ENCODE measurements at regions not wholly inside any gene's neighbourhood (a gene's known extent, or its start where the extent isn't known, plus 50 kb on each side); places are given as distances from the start of the nearest gene placed in this dataset.

DNA sequence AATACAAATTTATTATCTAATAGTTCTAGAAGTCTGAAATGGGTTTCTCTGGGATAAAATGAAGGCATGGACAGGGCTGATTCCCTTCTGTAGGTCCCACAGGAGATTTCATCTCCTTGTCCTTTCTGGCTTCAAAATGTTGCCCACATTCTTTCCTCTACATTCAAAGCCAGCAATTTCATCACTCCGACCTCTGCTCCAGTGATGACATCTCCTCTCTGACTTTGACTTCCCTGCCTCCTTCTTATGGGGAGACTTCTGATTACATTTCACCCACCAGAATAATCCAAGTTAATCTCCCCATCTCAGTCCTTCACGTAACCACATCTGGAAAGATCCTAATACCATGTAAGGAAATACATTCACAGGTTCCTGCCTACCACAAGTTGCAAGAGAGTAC lies 358.0 kb upstream of the C1orf87 start (continued):
- TF ChIP-seq, protein P1, sequence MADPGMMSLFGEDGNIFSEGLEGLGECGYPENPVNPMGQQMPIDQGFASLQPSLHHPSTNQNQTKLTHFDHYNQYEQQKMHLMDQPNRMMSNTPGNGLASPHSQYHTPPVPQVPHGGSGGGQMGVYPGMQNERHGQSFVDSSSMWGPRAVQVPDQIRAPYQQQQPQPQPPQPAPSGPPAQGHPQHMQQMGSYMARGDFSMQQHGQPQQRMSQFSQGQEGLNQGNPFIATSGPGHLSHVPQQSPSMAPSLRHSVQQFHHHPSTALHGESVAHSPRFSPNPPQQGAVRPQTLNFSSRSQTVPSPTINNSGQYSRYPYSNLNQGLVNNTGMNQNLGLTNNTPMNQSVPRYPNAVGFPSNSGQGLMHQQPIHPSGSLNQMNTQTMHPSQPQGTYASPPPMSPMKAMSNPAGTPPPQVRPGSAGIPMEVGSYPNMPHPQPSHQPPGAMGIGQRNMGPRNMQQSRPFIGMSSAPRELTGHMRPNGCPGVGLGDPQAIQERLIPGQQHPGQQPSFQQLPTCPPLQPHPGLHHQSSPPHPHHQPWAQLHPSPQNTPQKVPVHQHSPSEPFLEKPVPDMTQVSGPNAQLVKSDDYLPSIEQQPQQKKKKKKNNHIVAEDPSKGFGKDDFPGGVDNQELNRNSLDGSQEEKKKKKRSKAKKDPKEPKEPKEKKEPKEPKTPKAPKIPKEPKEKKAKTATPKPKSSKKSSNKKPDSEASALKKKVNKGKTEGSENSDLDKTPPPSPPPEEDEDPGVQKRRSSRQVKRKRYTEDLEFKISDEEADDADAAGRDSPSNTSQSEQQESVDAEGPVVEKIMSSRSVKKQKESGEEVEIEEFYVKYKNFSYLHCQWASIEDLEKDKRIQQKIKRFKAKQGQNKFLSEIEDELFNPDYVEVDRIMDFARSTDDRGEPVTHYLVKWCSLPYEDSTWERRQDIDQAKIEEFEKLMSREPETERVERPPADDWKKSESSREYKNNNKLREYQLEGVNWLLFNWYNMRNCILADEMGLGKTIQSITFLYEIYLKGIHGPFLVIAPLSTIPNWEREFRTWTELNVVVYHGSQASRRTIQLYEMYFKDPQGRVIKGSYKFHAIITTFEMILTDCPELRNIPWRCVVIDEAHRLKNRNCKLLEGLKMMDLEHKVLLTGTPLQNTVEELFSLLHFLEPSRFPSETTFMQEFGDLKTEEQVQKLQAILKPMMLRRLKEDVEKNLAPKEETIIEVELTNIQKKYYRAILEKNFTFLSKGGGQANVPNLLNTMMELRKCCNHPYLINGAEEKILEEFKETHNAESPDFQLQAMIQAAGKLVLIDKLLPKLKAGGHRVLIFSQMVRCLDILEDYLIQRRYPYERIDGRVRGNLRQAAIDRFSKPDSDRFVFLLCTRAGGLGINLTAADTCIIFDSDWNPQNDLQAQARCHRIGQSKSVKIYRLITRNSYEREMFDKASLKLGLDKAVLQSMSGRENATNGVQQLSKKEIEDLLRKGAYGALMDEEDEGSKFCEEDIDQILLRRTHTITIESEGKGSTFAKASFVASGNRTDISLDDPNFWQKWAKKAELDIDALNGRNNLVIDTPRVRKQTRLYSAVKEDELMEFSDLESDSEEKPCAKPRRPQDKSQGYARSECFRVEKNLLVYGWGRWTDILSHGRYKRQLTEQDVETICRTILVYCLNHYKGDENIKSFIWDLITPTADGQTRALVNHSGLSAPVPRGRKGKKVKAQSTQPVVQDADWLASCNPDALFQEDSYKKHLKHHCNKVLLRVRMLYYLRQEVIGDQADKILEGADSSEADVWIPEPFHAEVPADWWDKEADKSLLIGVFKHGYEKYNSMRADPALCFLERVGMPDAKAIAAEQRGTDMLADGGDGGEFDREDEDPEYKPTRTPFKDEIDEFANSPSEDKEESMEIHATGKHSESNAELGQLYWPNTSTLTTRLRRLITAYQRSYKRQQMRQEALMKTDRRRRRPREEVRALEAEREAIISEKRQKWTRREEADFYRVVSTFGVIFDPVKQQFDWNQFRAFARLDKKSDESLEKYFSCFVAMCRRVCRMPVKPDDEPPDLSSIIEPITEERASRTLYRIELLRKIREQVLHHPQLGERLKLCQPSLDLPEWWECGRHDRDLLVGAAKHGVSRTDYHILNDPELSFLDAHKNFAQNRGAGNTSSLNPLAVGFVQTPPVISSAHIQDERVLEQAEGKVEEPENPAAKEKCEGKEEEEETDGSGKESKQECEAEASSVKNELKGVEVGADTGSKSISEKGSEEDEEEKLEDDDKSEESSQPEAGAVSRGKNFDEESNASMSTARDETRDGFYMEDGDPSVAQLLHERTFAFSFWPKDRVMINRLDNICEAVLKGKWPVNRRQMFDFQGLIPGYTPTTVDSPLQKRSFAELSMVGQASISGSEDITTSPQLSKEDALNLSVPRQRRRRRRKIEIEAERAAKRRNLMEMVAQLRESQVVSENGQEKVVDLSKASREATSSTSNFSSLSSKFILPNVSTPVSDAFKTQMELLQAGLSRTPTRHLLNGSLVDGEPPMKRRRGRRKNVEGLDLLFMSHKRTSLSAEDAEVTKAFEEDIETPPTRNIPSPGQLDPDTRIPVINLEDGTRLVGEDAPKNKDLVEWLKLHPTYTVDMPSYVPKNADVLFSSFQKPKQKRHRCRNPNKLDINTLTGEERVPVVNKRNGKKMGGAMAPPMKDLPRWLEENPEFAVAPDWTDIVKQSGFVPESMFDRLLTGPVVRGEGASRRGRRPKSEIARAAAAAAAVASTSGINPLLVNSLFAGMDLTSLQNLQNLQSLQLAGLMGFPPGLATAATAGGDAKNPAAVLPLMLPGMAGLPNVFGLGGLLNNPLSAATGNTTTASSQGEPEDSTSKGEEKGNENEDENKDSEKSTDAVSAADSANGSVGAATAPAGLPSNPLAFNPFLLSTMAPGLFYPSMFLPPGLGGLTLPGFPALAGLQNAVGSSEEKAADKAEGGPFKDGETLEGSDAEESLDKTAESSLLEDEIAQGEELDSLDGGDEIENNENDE (IDR thresholded peaks at IDR 0.05; ENCODE audit: insufficient replicate concordance, low read length): no peak
- no peak for TF ChIP-seq GABPA (IDR thresholded peaks at IDR 0.05; ENCODE audit: borderline replicate concordance, insufficient read depth, low read length)
- TF ChIP-seq TAF1 (IDR thresholded peaks at IDR 0.05; ENCODE audit: low read depth, low read length): no peak
- TF ChIP-seq CTBP2 (IDR thresholded peaks at IDR 0.05; ENCODE audit: borderline replicate concordance, insufficient read depth, insufficient read length, low read length): no peak
- no peak for TF ChIP-seq NANOG (IDR thresholded peaks at IDR 0.05; ENCODE audit: insufficient read depth, low read depth, low read length, poor library complexity, severe bottlenecking)
- TF ChIP-seq SIX5 (IDR thresholded peaks at IDR 0.05; ENCODE audit: low read depth, low read length): no peak
- no peak for TF ChIP-seq ASH2L (IDR thresholded peaks at IDR 0.05; ENCODE audit: low read length)
- no peak for TF ChIP-seq SP1 (IDR thresholded peaks at IDR 0.05; ENCODE audit: low read depth, low read length)
- no peak for TF ChIP-seq POLR2AphosphoS5 (IDR thresholded peaks at IDR 0.05; ENCODE audit: low read depth, low read length)
- TF ChIP-seq, protein P2, sequence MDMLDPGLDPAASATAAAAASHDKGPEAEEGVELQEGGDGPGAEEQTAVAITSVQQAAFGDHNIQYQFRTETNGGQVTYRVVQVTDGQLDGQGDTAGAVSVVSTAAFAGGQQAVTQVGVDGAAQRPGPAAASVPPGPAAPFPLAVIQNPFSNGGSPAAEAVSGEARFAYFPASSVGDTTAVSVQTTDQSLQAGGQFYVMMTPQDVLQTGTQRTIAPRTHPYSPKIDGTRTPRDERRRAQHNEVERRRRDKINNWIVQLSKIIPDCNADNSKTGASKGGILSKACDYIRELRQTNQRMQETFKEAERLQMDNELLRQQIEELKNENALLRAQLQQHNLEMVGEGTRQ (IDR thresholded peaks at IDR 0.05; ENCODE audit: low read length): no peak
